ENCODE measurements at regions not wholly inside any gene's neighbourhood (a gene's known extent, or its start where the extent isn't known, plus 50 kb on each side); places are given as distances from the start of the nearest gene placed in this dataset.

- TF ChIP-seq, protein P1, sequence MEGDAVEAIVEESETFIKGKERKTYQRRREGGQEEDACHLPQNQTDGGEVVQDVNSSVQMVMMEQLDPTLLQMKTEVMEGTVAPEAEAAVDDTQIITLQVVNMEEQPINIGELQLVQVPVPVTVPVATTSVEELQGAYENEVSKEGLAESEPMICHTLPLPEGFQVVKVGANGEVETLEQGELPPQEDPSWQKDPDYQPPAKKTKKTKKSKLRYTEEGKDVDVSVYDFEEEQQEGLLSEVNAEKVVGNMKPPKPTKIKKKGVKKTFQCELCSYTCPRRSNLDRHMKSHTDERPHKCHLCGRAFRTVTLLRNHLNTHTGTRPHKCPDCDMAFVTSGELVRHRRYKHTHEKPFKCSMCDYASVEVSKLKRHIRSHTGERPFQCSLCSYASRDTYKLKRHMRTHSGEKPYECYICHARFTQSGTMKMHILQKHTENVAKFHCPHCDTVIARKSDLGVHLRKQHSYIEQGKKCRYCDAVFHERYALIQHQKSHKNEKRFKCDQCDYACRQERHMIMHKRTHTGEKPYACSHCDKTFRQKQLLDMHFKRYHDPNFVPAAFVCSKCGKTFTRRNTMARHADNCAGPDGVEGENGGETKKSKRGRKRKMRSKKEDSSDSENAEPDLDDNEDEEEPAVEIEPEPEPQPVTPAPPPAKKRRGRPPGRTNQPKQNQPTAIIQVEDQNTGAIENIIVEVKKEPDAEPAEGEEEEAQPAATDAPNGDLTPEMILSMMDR (IDR thresholded peaks at IDR 0.05; ENCODE audit: borderline replicate concordance, insufficient read depth, low read depth, low read length): no peak
These were observed 780.9 kb upstream of the POM121L12 start for GRCh38 chr7:52254396-52255010.

GRCh38 chr7:52253953-52254352 lies 781.5 kb upstream of the POM121L12 start:
- TF ChIP-seq, protein P1 (IDR thresholded peaks at IDR 0.05; ENCODE audit: borderline replicate concordance, insufficient read depth, low read depth, low read length): no peak

More at GRCh38 chr7:52254396-52255010, 780.9 kb upstream of the POM121L12 start:
- no peak overlapping the region for H3K4me3 ChIP-seq (ENCODE audit: low read depth, low read length)

GRCh38 chr7:52249741-52250140 lies 785.7 kb upstream of the POM121L12 start:
- H3K4me3 ChIP-seq (ENCODE audit: low read depth, low read length): no peak overlapping the region
- TF ChIP-seq, protein P1 (IDR thresholded peaks at IDR 0.05; ENCODE audit: borderline replicate concordance, insufficient read depth, low read depth, low read length): no peak

More at GRCh38 chr7:52253953-52254352, 781.5 kb upstream of the POM121L12 start:
- H3K4me3 ChIP-seq (ENCODE audit: low read depth, low read length): no peak overlapping the region

GRCh38 chr7:52247518-52247917 lies 787.9 kb upstream of the POM121L12 start:
- TF ChIP-seq, protein P1 (IDR thresholded peaks at IDR 0.05; ENCODE audit: borderline replicate concordance, insufficient read depth, low read depth, low read length): no peak
- H3K4me3 ChIP-seq (ENCODE audit: low read depth, low read length): no peak overlapping the region

DNA sequence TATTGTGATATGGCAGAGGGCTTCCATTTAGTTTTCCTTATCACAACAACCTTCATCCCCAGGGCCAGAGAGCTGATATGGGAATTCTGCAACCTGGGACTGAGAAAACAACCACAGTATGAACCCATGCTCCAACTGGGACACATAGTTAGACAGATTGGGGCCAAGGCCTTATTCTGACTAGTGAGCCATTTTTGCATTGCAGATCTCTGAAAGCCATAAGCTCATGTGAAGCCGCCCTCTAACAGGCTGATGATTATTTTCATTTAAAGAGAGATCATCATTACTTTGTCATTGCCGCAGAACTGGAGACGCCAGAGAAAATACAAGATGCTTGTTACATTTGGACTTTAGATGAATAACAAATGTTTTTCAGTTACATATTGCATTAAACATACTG lies 791.7 kb upstream of the POM121L12 start:
- no peak overlapping the region for H3K4me3 ChIP-seq (ENCODE audit: low read depth, low read length)
- TF ChIP-seq, protein P1 (IDR thresholded peaks at IDR 0.05; ENCODE audit: borderline replicate concordance, insufficient read depth, low read depth, low read length): no peak

- TF ChIP-seq, protein P1 (IDR thresholded peaks at IDR 0.05; ENCODE audit: borderline replicate concordance, insufficient read depth, low read depth, low read length): no peak
- H3K4me3 ChIP-seq (ENCODE audit: low read depth, low read length): no peak overlapping the region
These were observed 802.2 kb upstream of the POM121L12 start for GRCh38 chr7:52233248-52233647.

- no peak overlapping the region for H3K4me3 ChIP-seq (ENCODE audit: low read depth, low read length)
- TF ChIP-seq, protein P1 (IDR thresholded peaks at IDR 0.05; ENCODE audit: borderline replicate concordance, insufficient read depth, low read depth, low read length): no peak
These were observed 823.5 kb upstream of the POM121L12 start for GRCh38 chr7:52211930-52212329.
